ENCODE measurements at regions not wholly inside any gene's neighbourhood (a gene's known extent, or its start where the extent isn't known, plus 50 kb on each side); places are given as distances from the start of the nearest gene placed in this dataset.
"Not testable (repeated sequence)": the region's sequence is repeated elsewhere in the genome, so short reads cannot be mapped to it uniquely, and the experiment has no call there.

DNA sequence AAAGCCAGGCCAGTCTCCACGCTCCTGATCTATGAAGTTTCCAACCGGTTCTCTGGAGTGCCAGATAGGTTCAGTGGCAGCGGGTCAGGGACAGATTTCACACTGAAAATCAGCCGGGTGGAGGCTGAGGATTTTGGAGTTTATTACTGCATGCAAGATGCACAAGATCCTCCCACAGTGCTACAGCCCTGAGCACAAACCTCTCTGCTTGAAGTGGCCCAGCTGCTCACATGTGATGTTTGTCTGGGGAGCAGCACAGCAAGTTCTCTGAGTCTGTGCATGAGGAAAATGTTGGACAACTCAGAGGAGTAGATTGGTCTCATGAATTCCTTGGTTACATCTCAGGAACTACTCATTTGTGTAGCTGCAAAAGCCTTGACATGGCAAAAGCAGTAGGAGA, 1295.1 kb downstream of the RPIA start:
- H3K36me3 ChIP-seq (ENCODE audit: insufficient read depth); H4K20me1 ChIP-seq (ENCODE audit: insufficient read depth); H3K4me2 ChIP-seq; H3K79me2 ChIP-seq (ENCODE audit: insufficient read depth, low read depth); H2AFZ ChIP-seq (ENCODE audit: low read depth); H3K27me3 ChIP-seq (ENCODE audit: insufficient read depth, low read depth); H3K4me1 ChIP-seq (ENCODE audit: low read depth, poor library complexity, severe bottlenecking); H3K4me3 ChIP-seq (IDR thresholded peaks at IDR 0.05; ENCODE audit: insufficient read depth, low read depth, low read length); H3K9ac ChIP-seq; H3K27ac ChIP-seq: not testable (repeated sequence)

DNA sequence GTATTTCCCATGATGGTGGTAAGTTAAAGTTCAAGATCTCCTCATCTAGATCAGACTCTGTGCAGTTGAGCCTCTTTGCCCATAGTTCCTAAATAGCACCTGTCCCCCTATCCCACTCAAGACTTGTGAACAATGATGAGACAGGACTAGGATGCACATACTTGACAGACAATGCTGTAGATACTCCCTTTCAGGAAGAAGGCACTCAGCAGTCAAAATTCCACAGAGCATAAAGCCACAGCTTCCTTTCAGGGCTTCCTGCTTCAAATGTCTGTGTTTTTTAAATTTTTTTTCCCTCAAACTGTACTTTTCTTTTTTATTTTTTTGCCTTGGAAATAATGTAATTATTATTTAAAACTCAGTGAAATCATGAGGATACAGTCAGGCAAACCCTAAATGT, 1305.3 kb downstream of the RPIA start:
- H3K4me3 ChIP-seq (IDR thresholded peaks at IDR 0.05; ENCODE audit: insufficient read depth, low read depth, low read length); H3K36me3 ChIP-seq (ENCODE audit: insufficient read depth); H2AFZ ChIP-seq (ENCODE audit: low read depth); H3K27me3 ChIP-seq (ENCODE audit: insufficient read depth, low read depth); H3K4me1 ChIP-seq (ENCODE audit: low read depth, poor library complexity, severe bottlenecking); H4K20me1 ChIP-seq (ENCODE audit: insufficient read depth); H3K9ac ChIP-seq; H3K4me2 ChIP-seq; H3K27ac ChIP-seq; H3K79me2 ChIP-seq (ENCODE audit: insufficient read depth, low read depth): not testable (repeated sequence)

DNA sequence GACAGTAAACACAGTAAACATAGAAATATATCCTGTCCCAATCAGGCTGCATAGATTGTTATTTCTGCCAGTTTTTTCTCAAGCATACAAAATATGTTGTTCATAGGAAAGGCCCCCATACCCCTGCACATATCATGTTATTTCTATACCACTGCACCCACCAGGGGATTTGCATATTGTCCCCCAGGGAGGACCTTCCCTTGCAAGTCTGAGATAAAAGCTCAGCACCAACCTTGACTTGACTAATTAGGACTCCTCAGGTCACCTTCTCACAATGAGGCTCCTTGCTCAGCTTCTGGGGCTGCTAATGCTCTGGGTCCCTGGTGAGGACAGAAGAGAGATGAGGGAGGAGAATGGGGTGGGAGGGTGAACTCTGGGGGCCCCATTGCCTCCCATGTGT, 1313.1 kb downstream of the RPIA start:
- not testable (repeated sequence) for H3K4me3 ChIP-seq (IDR thresholded peaks at IDR 0.05; ENCODE audit: insufficient read depth, low read depth, low read length); H2AFZ ChIP-seq (ENCODE audit: low read depth); H4K20me1 ChIP-seq (ENCODE audit: insufficient read depth); H3K9ac ChIP-seq; H3K36me3 ChIP-seq (ENCODE audit: insufficient read depth); H3K27ac ChIP-seq; H3K4me1 ChIP-seq (ENCODE audit: low read depth, poor library complexity, severe bottlenecking); H3K27me3 ChIP-seq (ENCODE audit: insufficient read depth, low read depth); H3K4me2 ChIP-seq; H3K79me2 ChIP-seq (ENCODE audit: insufficient read depth, low read depth)

DNA sequence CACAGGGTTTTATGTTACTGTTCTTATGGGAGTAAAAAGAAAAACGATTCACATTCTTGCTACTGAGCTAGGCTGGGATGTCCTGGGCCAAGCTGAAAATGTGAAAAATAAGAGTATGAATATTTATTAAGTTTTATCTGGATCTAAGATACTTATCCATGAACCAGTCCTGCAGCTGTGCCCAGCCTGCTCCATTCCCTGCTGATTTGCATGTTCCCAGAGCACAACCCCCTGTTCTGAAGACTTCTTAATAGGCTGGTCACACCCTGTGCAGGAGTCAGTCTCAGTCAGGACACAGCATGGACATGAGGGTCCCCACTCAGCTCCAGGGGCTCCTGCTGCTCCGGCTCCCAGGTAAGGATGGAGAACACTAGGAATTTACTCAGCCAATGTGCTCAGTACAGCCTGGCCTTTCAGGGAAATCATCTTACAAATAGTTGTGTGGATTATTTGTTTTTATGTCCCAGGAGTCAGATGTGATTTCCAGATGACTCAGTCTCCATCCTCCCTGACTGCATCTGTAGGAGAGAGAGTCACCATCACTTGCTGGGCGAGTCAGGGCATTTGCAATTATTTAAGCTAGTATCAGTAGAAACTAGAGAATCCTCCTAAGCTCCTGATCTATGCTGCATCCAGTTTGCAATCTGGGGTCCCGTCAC, 1319.1 kb downstream of the RPIA start:
- H2AFZ ChIP-seq (ENCODE audit: low read depth); H3K4me2 ChIP-seq; H3K4me1 ChIP-seq (ENCODE audit: low read depth, poor library complexity, severe bottlenecking); H3K27me3 ChIP-seq (ENCODE audit: insufficient read depth, low read depth); H3K27ac ChIP-seq; H4K20me1 ChIP-seq (ENCODE audit: insufficient read depth); H3K4me3 ChIP-seq (IDR thresholded peaks at IDR 0.05; ENCODE audit: insufficient read depth, low read depth, low read length); H3K79me2 ChIP-seq (ENCODE audit: insufficient read depth, low read depth); H3K9ac ChIP-seq; H3K36me3 ChIP-seq (ENCODE audit: insufficient read depth): not testable (repeated sequence)

DNA sequence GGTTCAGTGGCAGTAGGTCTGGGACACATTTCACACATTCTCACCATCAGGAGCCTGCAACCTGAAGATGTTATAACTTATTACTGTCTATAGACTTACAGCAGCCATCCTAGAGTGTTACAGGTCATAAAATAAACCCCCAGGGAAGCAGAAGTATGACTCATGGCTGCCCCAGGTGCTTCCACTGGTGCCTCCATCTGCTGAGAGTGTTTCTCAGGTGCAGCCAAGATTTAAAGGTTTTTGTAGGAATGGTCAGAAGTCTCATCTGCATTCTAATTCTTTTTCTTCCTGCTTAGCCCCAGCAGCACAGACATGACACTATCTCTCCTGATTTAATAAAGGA, 1319.6 kb downstream of the RPIA start:
- not testable (repeated sequence) for H3K4me1 ChIP-seq (ENCODE audit: low read depth, poor library complexity, severe bottlenecking); H3K27me3 ChIP-seq (ENCODE audit: insufficient read depth, low read depth); H4K20me1 ChIP-seq (ENCODE audit: insufficient read depth); H3K27ac ChIP-seq; H3K79me2 ChIP-seq (ENCODE audit: insufficient read depth, low read depth); H3K4me3 ChIP-seq (IDR thresholded peaks at IDR 0.05; ENCODE audit: insufficient read depth, low read depth, low read length); H2AFZ ChIP-seq (ENCODE audit: low read depth); H3K9ac ChIP-seq; H3K36me3 ChIP-seq (ENCODE audit: insufficient read depth); H3K4me2 ChIP-seq

DNA sequence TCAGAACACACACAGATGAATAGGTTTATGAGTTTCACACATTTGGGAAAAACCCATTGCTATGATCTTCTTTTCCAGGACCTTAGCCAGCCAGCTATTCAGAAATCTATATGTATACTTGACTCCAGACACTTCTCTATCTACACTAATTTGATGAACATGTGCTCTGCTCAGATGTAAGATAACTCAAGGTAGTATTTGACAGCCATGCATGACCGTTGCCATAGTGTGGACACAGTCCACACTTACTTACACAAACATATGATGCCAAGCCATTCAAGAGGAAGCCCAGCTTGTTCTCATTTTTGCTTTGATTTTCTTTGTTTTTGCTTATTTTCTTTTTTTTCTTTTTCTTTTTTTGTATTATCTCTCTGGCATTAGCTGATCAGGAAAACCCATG, 1328.4 kb downstream of the RPIA start:
- not testable (repeated sequence) for H3K9ac ChIP-seq; H3K4me2 ChIP-seq; H3K4me3 ChIP-seq (IDR thresholded peaks at IDR 0.05; ENCODE audit: insufficient read depth, low read depth, low read length); H4K20me1 ChIP-seq (ENCODE audit: insufficient read depth); H3K79me2 ChIP-seq (ENCODE audit: insufficient read depth, low read depth); H3K36me3 ChIP-seq (ENCODE audit: insufficient read depth); H3K27ac ChIP-seq; H3K27me3 ChIP-seq (ENCODE audit: insufficient read depth, low read depth); H3K4me1 ChIP-seq (ENCODE audit: low read depth, poor library complexity, severe bottlenecking); H2AFZ ChIP-seq (ENCODE audit: low read depth)

DNA sequence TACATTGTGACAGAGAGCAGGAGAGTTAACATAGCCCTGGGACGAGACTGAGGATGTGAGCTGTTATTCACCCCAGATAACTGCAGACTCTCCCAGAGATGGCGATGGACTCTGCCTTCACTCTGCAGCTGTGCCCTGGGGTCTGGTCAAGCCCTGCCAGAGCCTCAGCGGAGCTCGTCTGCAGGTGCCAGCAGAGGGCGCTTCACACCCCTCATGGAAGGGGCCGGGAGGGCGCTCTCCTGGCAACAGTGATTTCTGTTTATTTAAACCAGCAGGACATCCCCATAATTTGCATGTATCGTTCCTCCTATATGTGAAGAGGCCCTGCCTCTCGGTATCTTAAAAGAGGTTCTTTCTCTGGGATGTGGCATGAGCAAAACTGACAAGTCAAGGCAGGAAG, 1329.8 kb downstream of the RPIA start:
- not testable (repeated sequence) for H2AFZ ChIP-seq (ENCODE audit: low read depth); H3K9ac ChIP-seq; H3K27me3 ChIP-seq (ENCODE audit: insufficient read depth, low read depth); H3K27ac ChIP-seq; H3K36me3 ChIP-seq (ENCODE audit: insufficient read depth); H3K4me2 ChIP-seq; H3K4me3 ChIP-seq (IDR thresholded peaks at IDR 0.05; ENCODE audit: insufficient read depth, low read depth, low read length); H3K79me2 ChIP-seq (ENCODE audit: insufficient read depth, low read depth); H4K20me1 ChIP-seq (ENCODE audit: insufficient read depth); H3K4me1 ChIP-seq (ENCODE audit: low read depth, poor library complexity, severe bottlenecking)

DNA sequence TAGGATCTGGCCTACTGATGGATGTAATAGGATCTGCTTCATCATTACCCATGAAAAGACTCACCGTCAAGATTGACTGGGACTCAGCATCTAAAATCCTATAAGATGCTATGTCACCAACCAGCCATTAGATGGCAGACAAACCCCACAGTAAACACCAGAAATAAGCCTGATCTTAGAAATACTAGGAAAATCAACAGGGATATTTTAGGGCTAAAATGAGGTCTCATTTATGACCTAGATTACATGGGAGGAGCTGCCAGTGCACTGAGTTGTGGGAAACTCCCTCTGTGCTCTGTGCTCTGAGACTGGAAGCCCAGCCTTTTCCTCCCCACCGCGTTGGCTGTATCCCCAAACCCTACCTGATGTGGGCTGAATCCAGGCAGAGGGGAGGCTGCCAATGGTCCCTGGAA, 1335.8 kb downstream of the RPIA start:
- H3K27me3 ChIP-seq (ENCODE audit: insufficient read depth, low read depth); H2AFZ ChIP-seq (ENCODE audit: low read depth); H3K79me2 ChIP-seq (ENCODE audit: insufficient read depth, low read depth); H3K4me2 ChIP-seq; H4K20me1 ChIP-seq (ENCODE audit: insufficient read depth); H3K9ac ChIP-seq; H3K4me3 ChIP-seq (IDR thresholded peaks at IDR 0.05; ENCODE audit: insufficient read depth, low read depth, low read length); H3K27ac ChIP-seq; H3K4me1 ChIP-seq (ENCODE audit: low read depth, poor library complexity, severe bottlenecking); H3K36me3 ChIP-seq (ENCODE audit: insufficient read depth): not testable (repeated sequence)
- TF ChIP-seq, protein P1, sequence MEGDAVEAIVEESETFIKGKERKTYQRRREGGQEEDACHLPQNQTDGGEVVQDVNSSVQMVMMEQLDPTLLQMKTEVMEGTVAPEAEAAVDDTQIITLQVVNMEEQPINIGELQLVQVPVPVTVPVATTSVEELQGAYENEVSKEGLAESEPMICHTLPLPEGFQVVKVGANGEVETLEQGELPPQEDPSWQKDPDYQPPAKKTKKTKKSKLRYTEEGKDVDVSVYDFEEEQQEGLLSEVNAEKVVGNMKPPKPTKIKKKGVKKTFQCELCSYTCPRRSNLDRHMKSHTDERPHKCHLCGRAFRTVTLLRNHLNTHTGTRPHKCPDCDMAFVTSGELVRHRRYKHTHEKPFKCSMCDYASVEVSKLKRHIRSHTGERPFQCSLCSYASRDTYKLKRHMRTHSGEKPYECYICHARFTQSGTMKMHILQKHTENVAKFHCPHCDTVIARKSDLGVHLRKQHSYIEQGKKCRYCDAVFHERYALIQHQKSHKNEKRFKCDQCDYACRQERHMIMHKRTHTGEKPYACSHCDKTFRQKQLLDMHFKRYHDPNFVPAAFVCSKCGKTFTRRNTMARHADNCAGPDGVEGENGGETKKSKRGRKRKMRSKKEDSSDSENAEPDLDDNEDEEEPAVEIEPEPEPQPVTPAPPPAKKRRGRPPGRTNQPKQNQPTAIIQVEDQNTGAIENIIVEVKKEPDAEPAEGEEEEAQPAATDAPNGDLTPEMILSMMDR (conservative IDR thresholded peaks at IDR 0.05; ENCODE audit: low read depth, low read length) = peak; percentile 69

DNA sequence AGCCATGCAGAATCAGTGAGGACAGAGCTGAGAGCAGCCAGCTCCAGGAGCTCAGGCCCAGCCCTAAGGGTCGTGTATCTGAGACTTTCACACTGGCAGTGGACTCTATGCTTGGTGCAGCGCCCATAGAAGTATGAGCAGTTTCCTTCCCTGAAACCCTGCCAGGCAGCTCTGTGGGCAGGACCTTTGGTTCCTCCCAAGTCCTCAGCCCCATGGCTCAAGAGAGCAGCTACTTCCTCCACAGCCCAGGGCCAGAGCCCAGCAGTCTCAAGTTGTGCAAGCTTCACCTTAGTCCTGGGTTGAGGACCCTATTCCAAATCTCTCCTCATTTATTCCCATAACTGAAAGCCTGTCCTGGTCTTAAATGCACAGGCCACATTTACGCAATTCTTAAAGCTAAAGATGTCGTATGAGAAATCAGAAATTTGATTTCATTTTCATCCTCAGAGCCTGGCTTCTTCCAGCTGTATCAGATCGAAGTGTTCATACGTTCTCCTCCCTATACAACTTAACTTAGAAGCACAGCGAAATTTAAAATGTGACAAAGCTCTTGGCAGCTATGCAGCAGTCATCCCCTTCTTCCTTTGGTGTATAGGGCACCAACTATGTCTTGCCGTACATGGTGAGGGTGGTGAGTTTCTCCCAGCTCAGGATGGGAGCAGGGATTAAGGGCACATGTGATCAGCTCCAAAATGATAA, 1337.1 kb downstream of the RPIA start:
- not testable (repeated sequence) for H3K36me3 ChIP-seq (ENCODE audit: insufficient read depth); H3K4me2 ChIP-seq; H3K27ac ChIP-seq; H3K4me1 ChIP-seq (ENCODE audit: low read depth, poor library complexity, severe bottlenecking); H3K9ac ChIP-seq; H3K27me3 ChIP-seq (ENCODE audit: insufficient read depth, low read depth); H3K79me2 ChIP-seq (ENCODE audit: insufficient read depth, low read depth); H2AFZ ChIP-seq (ENCODE audit: low read depth); H3K4me3 ChIP-seq (IDR thresholded peaks at IDR 0.05; ENCODE audit: insufficient read depth, low read depth, low read length); H4K20me1 ChIP-seq (ENCODE audit: insufficient read depth)

DNA sequence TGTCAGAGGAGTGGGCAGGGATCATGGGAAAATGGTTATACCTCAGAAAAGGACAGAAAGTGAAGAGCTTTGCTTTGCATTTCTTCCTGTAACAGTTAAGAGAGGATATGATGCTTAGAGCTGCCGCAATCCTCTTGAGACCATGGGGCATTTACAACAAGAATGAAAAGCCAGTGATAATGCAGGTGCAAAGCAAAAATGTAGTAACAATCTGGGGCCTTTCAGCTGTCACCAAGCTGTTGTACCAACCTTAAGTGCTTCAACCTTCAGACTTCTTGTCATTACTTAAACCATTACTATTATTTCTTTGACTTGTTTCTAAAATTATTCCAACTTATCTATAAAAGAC, 1337.6 kb downstream of the RPIA start:
- not testable (repeated sequence) for H2AFZ ChIP-seq (ENCODE audit: low read depth); H3K36me3 ChIP-seq (ENCODE audit: insufficient read depth); H3K9ac ChIP-seq; H3K4me2 ChIP-seq; H3K4me3 ChIP-seq (IDR thresholded peaks at IDR 0.05; ENCODE audit: insufficient read depth, low read depth, low read length); H3K4me1 ChIP-seq (ENCODE audit: low read depth, poor library complexity, severe bottlenecking); H4K20me1 ChIP-seq (ENCODE audit: insufficient read depth); H3K27ac ChIP-seq; H3K27me3 ChIP-seq (ENCODE audit: insufficient read depth, low read depth); H3K79me2 ChIP-seq (ENCODE audit: insufficient read depth, low read depth)
